ENCODE measurements at regions not wholly inside any gene's neighbourhood (a gene's known extent, or its start where the extent isn't known, plus 50 kb on each side); places are given as distances from the start of the nearest gene placed in this dataset.

- CTCF ChIA-PET, result no interaction called here
- H3K4me1 Mint-ChIP-seq (ENCODE audit: insufficient read depth, unreplicated experiment), result peaks cover 6% of the 10 kb centered on the region
- no peaks in the 10 kb centered on the region for H3K36me3 Mint-ChIP-seq (ENCODE audit: insufficient read depth, unreplicated experiment)
- no peak for TF ChIP-seq CTCF (IDR thresholded peaks at IDR 0.05; ENCODE audit: unreplicated experiment)
- no peaks in the 10 kb centered on the region for H3K9me3 Mint-ChIP-seq (ENCODE audit: unreplicated experiment)
- no TSS peak for BruUV-seq (replicated peaks)
- intact Hi-C loops (cut with micrococcal nuclease), result no loop called here
- H3K27ac Mint-ChIP-seq (ENCODE audit: low read depth, unreplicated experiment), result no peak overlapping the region
- H3K27me3 Mint-ChIP-seq (ENCODE audit: insufficient read depth, unreplicated experiment), result no peaks in the 10 kb centered on the region
- no peak for DNase-seq (ENCODE audit: unreplicated experiment)
- no peak overlapping the region for H3K4me3 Mint-ChIP-seq (ENCODE audit: unreplicated experiment)
- POLR2A ChIA-PET, result no interaction called here
Observed at GRCh38 chr13:75174481-75174880, 307.5 kb downstream of the TBC1D4 start.

GRCh38 chr13:75173457-75174356 lies 308.3 kb downstream of the TBC1D4 start:
- H3K27me3 Mint-ChIP-seq (ENCODE audit: insufficient read depth, unreplicated experiment), result no peaks in the 10 kb centered on the region
- TF ChIP-seq CTCF (IDR thresholded peaks at IDR 0.05; ENCODE audit: unreplicated experiment), result no peak
- no peak overlapping the region for H3K4me3 Mint-ChIP-seq (ENCODE audit: unreplicated experiment)
- BruUV-seq (replicated peaks), result no TSS peak
- CTCF ChIA-PET, result no interaction called here
- DNase-seq (ENCODE audit: unreplicated experiment), result no peak
- no peak overlapping the region for H3K27ac Mint-ChIP-seq (ENCODE audit: low read depth, unreplicated experiment)
- H3K9me3 Mint-ChIP-seq (ENCODE audit: unreplicated experiment), result no peaks in the 10 kb centered on the region
- no peaks in the 10 kb centered on the region for H3K36me3 Mint-ChIP-seq (ENCODE audit: insufficient read depth, unreplicated experiment)
- peaks cover 4% of the 10 kb centered on the region for H3K4me1 Mint-ChIP-seq (ENCODE audit: insufficient read depth, unreplicated experiment)
- POLR2A ChIA-PET, result no interaction called here
- intact Hi-C loops (cut with micrococcal nuclease), result no loop called here

DNA sequence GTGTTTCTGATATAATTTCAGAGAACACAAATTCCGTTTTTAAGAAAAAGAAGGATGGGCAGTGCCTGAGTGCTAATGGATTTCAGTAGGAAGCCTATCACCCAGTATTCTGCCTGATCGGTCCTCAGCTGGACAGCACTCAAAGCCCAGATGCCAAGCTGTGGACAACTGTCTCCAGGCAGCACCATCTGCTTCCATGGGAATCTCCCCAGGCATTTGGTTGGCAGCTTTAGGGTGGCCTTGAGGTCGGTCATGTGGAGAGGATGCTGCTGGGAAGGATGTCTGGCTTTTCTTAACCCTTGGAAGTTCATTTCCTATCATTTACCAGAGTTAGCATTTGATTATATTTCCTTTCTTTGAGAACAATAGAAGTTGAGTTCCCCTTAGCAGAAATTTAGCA lies 311.7 kb downstream of the TBC1D4 start:
- intact Hi-C loops (cut with micrococcal nuclease), result no loop called here
- H3K9me3 Mint-ChIP-seq (ENCODE audit: unreplicated experiment), result no peaks in the 10 kb centered on the region
- POLR2A ChIA-PET, result no interaction called here

More for the DNA sequence above, 311.7 kb downstream of the TBC1D4 start:
- no peaks in the 10 kb centered on the region for H3K27me3 Mint-ChIP-seq (ENCODE audit: insufficient read depth, unreplicated experiment)
- no peak overlapping the region for H3K4me3 Mint-ChIP-seq (ENCODE audit: unreplicated experiment)
- H3K36me3 Mint-ChIP-seq (ENCODE audit: insufficient read depth, unreplicated experiment), result peaks cover 6% of the 10 kb centered on the region
- CTCF ChIA-PET, result interaction anchor here (0.5 kb wide), 1 partner anchor 917 kb away, joined by 3 read pairs; no protein-coding TSS in a partner anchor
- BruUV-seq (replicated peaks), result no TSS peak
- DNase-seq (ENCODE audit: unreplicated experiment), result no peak
- TF ChIP-seq CTCF (IDR thresholded peaks at IDR 0.05; ENCODE audit: unreplicated experiment), result no peak
- no peaks in the 10 kb centered on the region for H3K4me1 Mint-ChIP-seq (ENCODE audit: insufficient read depth, unreplicated experiment)
- H3K27ac Mint-ChIP-seq (ENCODE audit: low read depth, unreplicated experiment), result no peak overlapping the region
